Hepatocyte (in vitro differentiated cells): ENCODE measurements at regions not wholly inside any gene's neighbourhood (a gene's known extent, or its start where the extent isn't known, plus 50 kb on each side); places are given as distances from the start of the nearest gene placed in this dataset.

Experiments
- EZH2 ChIP-seq: fragments of 200-600 bp; sonication (generic); IDR thresholded peaks from 2 replicates; pipeline ENCODE4 v1.6.1; 2016; ENCODE audit warnings: antibody characterized with exemption, mild to moderate bottlenecking, borderline replicate concordance
- TF ChIP-seq, protein P1 (sequence below): fragments of 200-600 bp; sonication (generic); IDR thresholded peaks from 2 replicates; pipeline ENCODE4 v1.5.1; 2016; ENCODE audit warnings: antibody characterized with exemption, mild to moderate bottlenecking; ENCODE audit not compliant: poor library complexity

DNA sequence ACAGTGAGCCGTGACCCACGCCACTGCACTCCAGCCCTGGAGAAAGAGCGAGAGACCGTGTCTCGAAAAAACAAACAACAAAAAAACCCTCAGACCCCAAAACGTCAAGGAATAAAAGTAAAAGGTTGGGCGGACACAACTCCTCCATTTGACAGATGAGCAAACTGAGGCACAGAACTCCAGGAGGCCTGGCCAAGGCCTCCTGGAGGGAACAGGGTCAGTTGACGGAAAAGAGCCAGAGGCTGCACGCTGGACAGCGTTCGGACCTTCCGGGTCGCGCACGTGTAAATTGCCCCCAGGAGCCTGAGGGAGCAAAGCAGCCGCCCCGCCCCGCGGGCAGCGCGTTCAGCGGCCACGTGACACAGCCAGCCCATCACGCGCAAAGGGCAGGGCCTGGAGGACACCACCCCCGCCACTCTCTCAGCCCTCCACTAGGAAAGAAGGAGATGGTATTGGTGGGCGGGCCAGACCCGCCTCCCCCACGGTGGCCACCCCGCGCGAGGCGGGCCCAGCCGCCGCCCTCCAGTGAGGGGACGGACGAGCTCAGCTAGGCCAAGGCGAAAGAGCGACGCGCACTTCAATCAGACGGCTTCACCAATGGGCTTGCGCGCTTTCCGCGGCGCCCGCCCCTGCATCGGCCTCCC, 81.5 kb downstream of the PTPDC1 start:
- no peak for TF ChIP-seq EZH2
- TF ChIP-seq, protein P1, sequence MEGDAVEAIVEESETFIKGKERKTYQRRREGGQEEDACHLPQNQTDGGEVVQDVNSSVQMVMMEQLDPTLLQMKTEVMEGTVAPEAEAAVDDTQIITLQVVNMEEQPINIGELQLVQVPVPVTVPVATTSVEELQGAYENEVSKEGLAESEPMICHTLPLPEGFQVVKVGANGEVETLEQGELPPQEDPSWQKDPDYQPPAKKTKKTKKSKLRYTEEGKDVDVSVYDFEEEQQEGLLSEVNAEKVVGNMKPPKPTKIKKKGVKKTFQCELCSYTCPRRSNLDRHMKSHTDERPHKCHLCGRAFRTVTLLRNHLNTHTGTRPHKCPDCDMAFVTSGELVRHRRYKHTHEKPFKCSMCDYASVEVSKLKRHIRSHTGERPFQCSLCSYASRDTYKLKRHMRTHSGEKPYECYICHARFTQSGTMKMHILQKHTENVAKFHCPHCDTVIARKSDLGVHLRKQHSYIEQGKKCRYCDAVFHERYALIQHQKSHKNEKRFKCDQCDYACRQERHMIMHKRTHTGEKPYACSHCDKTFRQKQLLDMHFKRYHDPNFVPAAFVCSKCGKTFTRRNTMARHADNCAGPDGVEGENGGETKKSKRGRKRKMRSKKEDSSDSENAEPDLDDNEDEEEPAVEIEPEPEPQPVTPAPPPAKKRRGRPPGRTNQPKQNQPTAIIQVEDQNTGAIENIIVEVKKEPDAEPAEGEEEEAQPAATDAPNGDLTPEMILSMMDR = no peak
